ENCODE measurements at regions not wholly inside any gene's neighbourhood (a gene's known extent, or its start where the extent isn't known, plus 50 kb on each side); places are given as distances from the start of the nearest gene placed in this dataset.
"Not testable (repeated sequence)": the region's sequence is repeated elsewhere in the genome, so short reads cannot be mapped to it uniquely, and the experiment has no call there.

DNA sequence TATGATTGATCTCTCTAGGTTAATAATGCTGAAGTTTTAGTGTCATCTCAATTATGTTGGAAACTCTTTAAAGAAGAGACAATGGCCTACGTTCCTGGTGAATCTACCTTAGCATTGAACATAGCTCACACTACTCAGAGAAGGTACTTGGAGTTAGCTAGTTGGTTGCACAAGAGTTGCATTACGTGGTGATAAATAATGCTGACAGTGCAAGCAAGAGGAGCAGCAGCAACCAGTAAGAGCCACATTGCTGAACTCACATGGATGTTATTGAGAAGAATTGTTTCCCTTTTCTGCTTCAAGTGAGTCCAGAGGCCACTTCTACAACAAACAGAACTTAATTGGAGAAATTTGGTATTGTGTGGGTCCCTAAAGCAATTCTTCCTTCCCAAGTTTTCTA, 737.1 kb downstream of the TDRD15 start:
- Histone ChIP-seq H3K27ac (no peak overlapping the region), H3K9me3 (replicated peaks) (no peaks in the 10 kb centered on the region), H3K27me3 (replicated peaks) (no peaks in the 10 kb centered on the region), H3K4me1 (replicated peaks) (no peaks in the 10 kb centered on the region), H3K4me3 (no peak overlapping the region), H3K36me3 (no peaks in the 10 kb centered on the region)
- no peak for DNase-seq (ENCODE audit: low read depth in 1 of 2, low spot score in 2 of 2)

- Histone ChIP-seq H3K27me3 (replicated peaks) (no peaks in the 10 kb centered on the region), H3K27ac (no peak overlapping the region), H3K9me3 (replicated peaks) (no peaks in the 10 kb centered on the region), H3K4me3 (no peak overlapping the region), H3K4me1 (replicated peaks) (no peaks in the 10 kb centered on the region), H3K36me3 (no peaks in the 10 kb centered on the region)
- DNase-seq (ENCODE audit: low read depth in 1 of 2, low spot score in 2 of 2) = no peak
Measured at GRCh38 chr2:21866316-21866715, 742.5 kb downstream of the TDRD15 start.

- Histone ChIP-seq H3K4me1 (replicated peaks) (no peaks in the 10 kb centered on the region), H3K9me3 (replicated peaks) (0 out of 2 replicates have a peak, but pooled peaks cover 2% of the 10 kb centered on the region), H3K27ac (no peak overlapping the region), H3K36me3 (no peaks in the 10 kb centered on the region), H3K27me3 (replicated peaks) (no peaks in the 10 kb centered on the region), H3K4me3 (no peak overlapping the region)
- DNase-seq (ENCODE audit: low read depth in 1 of 2, low spot score in 2 of 2) = no peak
Measured at GRCh38 chr2:21887881-21888280, 764.1 kb downstream of the TDRD15 start.

- Histone ChIP-seq H3K4me3 (no peak overlapping the region), H3K36me3 (no peaks in the 10 kb centered on the region), H3K27me3 (replicated peaks) (no peaks in the 10 kb centered on the region), H3K27ac (no peak overlapping the region), H3K4me1 (replicated peaks) (no peaks in the 10 kb centered on the region), H3K9me3 (replicated peaks) (no peaks in the 10 kb centered on the region)
- no peak for DNase-seq (ENCODE audit: low read depth in 1 of 2, low spot score in 2 of 2)
Measured at GRCh38 chr2:21890041-21890440, 766.3 kb downstream of the TDRD15 start.

- Histone ChIP-seq H3K27ac (no peak overlapping the region), H3K9me3 (replicated peaks) (no peaks in the 10 kb centered on the region)
Measured at GRCh38 chr2:21890716-21891115, 766.9 kb downstream of the TDRD15 start.

DNA sequence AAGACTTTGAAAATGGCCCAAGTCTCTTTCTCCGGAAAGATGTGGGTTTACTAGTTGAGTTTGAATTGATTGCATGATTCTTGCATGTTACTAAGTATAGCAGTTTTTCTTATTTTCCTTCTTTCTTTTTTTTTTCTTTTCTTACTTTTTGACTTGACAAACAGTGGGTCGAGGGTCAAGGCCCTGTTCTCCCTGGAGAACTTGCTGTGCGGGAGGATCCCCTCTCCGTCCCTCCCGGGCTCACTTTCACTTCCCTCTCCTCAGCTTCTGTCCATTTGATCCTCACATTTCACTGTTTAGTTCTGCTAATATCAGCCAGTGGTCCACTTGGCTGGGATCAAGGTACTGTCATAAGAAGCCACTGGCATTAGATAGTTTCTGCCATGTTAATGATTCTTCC, 767.4 kb downstream of the TDRD15 start:
- Histone ChIP-seq H3K4me1 (replicated peaks) (no peaks in the 10 kb centered on the region), H3K27me3 (replicated peaks) (no peaks in the 10 kb centered on the region), H3K4me3 (no peak overlapping the region), H3K36me3 (no peaks in the 10 kb centered on the region), H3K9me3 (replicated peaks) (no peaks in the 10 kb centered on the region), H3K27ac (no peak overlapping the region)
- no peak for DNase-seq (ENCODE audit: low read depth in 1 of 2, low spot score in 2 of 2)

More at GRCh38 chr2:21890716-21891115, 766.9 kb downstream of the TDRD15 start:
- no peaks in the 10 kb centered on the region for H3K36me3 ChIP-seq
- no peaks in the 10 kb centered on the region for H3K27me3 ChIP-seq (replicated peaks)
- no peaks in the 10 kb centered on the region for H3K4me1 ChIP-seq (replicated peaks)
- no peak for DNase-seq (ENCODE audit: low read depth in 1 of 2, low spot score in 2 of 2)
- H3K4me3 ChIP-seq = no peak overlapping the region

GRCh38 chr2:21892140-21892539, 768.4 kb downstream of the TDRD15 start:
- H3K27ac ChIP-seq = no peak overlapping the region
- no peaks in the 10 kb centered on the region for H3K9me3 ChIP-seq (replicated peaks)
- H3K36me3 ChIP-seq = no peaks in the 10 kb centered on the region
- H3K4me3 ChIP-seq = no peak overlapping the region
- no peaks in the 10 kb centered on the region for H3K27me3 ChIP-seq (replicated peaks)
- no peak for DNase-seq (ENCODE audit: low read depth in 1 of 2, low spot score in 2 of 2)
- H3K4me1 ChIP-seq (replicated peaks) = no peaks in the 10 kb centered on the region

- H3K36me3 ChIP-seq = no peaks in the 10 kb centered on the region
- H3K27me3 ChIP-seq (replicated peaks) = no peaks in the 10 kb centered on the region
- H3K4me1 ChIP-seq (replicated peaks) = no peaks in the 10 kb centered on the region
- H3K9me3 ChIP-seq (replicated peaks) = no peaks in the 10 kb centered on the region
- DNase-seq (ENCODE audit: low read depth in 1 of 2, low spot score in 2 of 2) = no peak
- H3K27ac ChIP-seq = no peak overlapping the region
- H3K4me3 ChIP-seq = no peak overlapping the region
Measured at GRCh38 chr2:21895200-21895599, 771.4 kb downstream of the TDRD15 start.

DNA sequence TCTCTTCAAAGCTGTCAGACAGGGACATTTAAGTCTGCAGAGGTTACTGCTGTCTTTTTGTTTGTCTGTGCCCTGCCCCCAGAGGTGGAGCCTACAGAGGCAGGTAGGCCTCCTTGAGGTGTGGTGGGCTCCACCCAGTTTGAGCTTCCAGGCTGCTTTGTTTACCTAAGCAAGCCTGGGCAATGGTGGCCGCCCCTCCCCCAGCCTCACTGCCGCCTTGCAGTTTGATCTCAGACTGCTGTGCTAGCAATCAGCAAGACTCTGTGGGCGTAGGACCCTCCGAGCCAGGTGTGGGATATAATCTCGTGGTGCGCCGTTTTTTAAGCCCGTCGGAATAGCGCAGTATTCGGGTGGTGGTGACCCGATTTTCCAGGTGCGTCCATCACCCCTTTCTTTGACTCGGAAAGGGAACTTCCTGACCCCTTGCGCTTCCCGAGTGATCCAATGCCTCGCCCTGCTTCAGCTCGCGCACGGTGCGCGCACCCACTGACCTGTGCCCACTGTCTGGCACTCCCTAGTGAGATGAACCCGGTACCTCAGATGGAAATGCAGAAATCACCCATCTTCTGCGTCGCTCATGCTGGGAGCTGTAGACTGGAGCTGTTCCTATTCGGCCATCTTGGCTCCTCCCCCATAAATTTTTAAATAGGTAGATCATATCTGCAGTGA, 785.1 kb downstream of the TDRD15 start:
- not testable (repeated sequence) for H3K4me1 ChIP-seq (replicated peaks); H3K27ac ChIP-seq; H3K36me3 ChIP-seq; DNase-seq (ENCODE audit: low read depth in 1 of 2, low spot score in 2 of 2); H3K27me3 ChIP-seq (replicated peaks); H3K4me3 ChIP-seq; H3K9me3 ChIP-seq (replicated peaks)

- Histone ChIP-seq H3K9me3 (replicated peaks) (0 out of 2 replicates have a peak, but pooled peaks cover 2% of the 10 kb centered on the region), H3K4me3 (no peak overlapping the region), H3K4me1 (replicated peaks) (no peaks in the 10 kb centered on the region), H3K36me3 (no peaks in the 10 kb centered on the region), H3K27me3 (replicated peaks) (no peaks in the 10 kb centered on the region), H3K27ac (no peak overlapping the region)
- no peak for DNase-seq (ENCODE audit: low read depth in 1 of 2, low spot score in 2 of 2)
Measured at GRCh38 chr2:21910832-21911507, 787.2 kb downstream of the TDRD15 start.

DNA sequence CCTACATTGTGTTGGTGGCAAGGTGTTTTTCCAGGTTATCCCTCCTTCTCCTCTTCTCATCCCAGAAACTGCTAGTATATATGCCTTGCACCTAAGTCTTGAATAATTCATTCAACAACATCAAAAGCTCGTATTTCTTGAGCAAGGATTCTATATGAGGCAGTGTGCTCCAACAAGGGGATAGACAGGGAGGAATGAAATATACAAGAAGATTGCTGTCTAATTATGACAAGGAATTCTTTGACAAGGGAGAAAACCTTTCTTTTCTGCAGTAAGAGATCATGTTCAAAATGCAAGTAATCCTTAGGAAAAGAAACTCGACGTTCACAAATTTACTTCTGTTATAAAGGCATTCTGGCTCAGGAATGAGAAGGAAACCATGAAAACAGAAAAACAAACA, 788.6 kb downstream of the TDRD15 start:
- no peaks in the 10 kb centered on the region for H3K4me1 ChIP-seq (replicated peaks)
- H3K4me3 ChIP-seq = no peak overlapping the region
- no peak for DNase-seq (ENCODE audit: low read depth in 1 of 2, low spot score in 2 of 2)
- H3K36me3 ChIP-seq = no peaks in the 10 kb centered on the region
- H3K27me3 ChIP-seq (replicated peaks) = no peaks in the 10 kb centered on the region
- H3K9me3 ChIP-seq (replicated peaks) = 0 out of 2 replicates have a peak, but pooled peaks cover 2% of the 10 kb centered on the region
- no peak overlapping the region for H3K27ac ChIP-seq

- Histone ChIP-seq H3K27ac (no peak overlapping the region), H3K4me1 (replicated peaks) (no peaks in the 10 kb centered on the region), H3K27me3 (replicated peaks) (no peaks in the 10 kb centered on the region), H3K4me3 (no peak overlapping the region), H3K9me3 (replicated peaks) (0 out of 2 replicates have a peak, but pooled peaks cover 2% of the 10 kb centered on the region), H3K36me3 (no peaks in the 10 kb centered on the region)
- no peak for DNase-seq (ENCODE audit: low read depth in 1 of 2, low spot score in 2 of 2)
Measured at GRCh38 chr2:21915201-21915600, 791.4 kb downstream of the TDRD15 start.

DNA sequence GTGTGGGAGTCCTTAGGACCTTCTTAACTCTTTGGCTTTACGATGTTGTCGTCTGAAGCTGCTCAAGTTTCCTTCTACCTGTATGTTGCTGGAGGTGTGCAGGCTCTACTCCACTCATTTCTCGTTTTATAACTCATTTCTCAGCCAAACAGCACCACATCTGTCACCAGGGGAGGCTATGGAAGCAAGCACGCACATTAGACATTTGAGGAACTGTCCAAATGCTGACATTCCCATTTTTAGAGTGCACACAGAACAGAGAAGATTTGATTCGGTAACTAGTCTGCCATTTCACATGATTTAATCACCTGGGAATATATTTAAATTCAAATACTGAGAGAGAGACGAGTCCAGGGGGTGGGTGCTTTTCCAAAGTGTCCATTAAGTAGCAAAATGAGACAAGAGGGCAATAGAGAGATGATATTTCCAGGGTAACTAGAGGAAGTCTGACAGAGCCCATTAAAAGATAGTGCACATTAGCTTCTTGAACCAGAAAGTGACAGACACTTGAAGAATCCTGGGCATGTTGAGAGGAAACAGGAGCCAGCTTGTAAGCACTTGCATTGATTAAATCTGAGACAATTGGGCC, 793.3 kb downstream of the TDRD15 start:
- no peaks in the 10 kb centered on the region for H3K27me3 ChIP-seq (replicated peaks)
- H3K4me1 ChIP-seq (replicated peaks) = no peaks in the 10 kb centered on the region
- DNase-seq (ENCODE audit: low read depth in 1 of 2, low spot score in 2 of 2) = no peak
- H3K27ac ChIP-seq = no peak overlapping the region
- no peaks in the 10 kb centered on the region for H3K36me3 ChIP-seq
- H3K9me3 ChIP-seq (replicated peaks) = 0 out of 2 replicates have a peak, but pooled peaks cover 2% of the 10 kb centered on the region
- H3K4me3 ChIP-seq = no peak overlapping the region

DNA sequence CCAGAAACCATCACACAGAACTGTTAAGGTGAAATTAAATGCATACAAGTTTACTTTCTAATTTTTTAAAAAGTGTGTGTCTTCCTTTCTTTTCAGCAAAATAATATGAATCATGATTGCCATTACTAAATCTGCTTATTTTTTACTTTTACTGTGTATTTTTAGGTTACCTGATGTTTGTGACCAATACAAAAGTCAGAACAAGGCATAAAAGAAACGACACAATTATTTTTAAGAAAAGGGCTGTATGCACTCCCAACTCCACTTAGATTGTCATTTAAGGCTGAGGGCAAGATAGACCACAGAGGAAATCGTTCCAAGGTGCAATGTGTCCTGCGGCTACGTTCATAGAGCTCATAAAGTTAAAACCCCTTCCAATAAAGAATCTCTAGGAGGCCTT, 797.0 kb downstream of the TDRD15 start:
- Histone ChIP-seq H3K36me3 (no peaks in the 10 kb centered on the region), H3K27me3 (replicated peaks) (no peaks in the 10 kb centered on the region), H3K27ac (no peak overlapping the region), H3K4me3 (no peak overlapping the region), H3K9me3 (replicated peaks) (no peaks in the 10 kb centered on the region), H3K4me1 (replicated peaks) (no peaks in the 10 kb centered on the region)
- DNase-seq (ENCODE audit: low read depth in 1 of 2, low spot score in 2 of 2) = no peak

Data from SJSA1 (cell line).